GM18519 (cell line): ENCODE measurements at regions not wholly inside any gene's neighbourhood (a gene's known extent, or its start where the extent isn't known, plus 50 kb on each side); places are given as distances from the start of the nearest gene placed in this dataset.

Experiments
- ATAC-seq: cut with Tn5 transposase; IDR thresholded peaks from one replicate; pipeline ENCODE4 v1.9.1; 2021; ENCODE audit warnings: mild to moderate bottlenecking, moderate library complexity; ENCODE audit not compliant: unreplicated experiment, low FRiP score

GRCh38 chr11:26204839-26205238 is 127.1 kb upstream of the ANO3 start:
- no peak for ATAC-seq

DNA sequence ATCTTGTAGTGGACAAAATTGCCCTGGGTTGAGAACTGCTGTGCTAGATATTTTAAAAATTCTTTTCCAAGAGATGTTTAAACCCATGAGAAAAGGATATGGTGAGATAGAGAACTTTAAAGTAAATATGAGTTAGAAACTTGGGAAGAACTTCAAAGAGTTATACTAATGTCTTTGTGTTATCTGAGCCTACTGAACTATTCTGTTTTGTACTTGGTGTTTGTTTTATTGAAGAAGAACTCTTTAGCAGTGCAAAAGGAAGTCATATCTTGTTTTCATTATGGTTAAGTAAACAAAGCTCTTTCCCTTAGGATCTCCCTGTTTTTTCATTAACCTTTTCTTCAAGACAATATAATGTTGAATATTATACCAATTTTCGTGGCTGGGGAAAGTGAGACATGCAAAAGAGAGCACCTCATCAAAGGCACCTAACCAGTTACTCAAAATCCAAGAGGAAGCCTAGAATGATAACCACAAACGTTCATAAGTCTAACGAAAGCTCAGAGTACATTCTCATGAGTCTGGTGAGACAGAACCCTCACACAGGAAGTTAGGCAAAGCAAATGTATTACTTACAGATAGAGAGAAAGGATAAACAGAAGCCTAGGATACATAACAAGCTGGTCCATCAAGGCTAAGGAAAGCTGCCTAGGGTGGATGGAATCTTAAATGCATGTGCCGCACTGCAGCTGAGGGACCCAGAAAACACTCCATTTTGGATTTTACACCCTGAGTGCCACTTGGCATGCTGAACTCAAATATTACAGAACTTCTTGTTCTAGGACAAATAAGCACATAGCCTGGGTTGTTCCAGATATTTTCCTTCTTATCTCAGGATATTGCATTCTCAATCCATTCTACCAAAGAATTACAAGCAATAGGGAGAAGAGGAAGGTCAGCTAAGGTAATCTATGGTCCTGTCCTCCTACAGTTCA is 112.5 kb upstream of the ANO3 start:
- ATAC-seq, result no peak

DNA sequence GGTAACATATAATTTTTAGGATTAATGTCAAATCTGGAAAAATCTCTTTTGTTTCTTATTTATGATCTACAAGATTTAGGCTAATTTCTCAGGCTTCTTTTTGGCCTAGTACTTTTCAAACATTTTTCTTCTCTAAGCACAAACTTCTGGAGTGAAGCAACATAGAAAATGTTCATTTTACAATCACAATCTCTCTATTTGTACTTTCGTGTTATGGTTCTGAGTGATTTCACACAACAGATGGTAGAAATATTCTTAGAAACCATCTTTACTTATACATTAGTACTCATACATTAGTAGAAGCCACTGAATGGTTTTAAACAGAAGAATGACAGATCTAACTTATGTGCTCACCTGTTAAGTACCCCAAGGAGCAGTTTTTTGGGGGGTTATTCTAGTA is 106.3 kb upstream of the ANO3 start:
- ATAC-seq, result no peak

DNA sequence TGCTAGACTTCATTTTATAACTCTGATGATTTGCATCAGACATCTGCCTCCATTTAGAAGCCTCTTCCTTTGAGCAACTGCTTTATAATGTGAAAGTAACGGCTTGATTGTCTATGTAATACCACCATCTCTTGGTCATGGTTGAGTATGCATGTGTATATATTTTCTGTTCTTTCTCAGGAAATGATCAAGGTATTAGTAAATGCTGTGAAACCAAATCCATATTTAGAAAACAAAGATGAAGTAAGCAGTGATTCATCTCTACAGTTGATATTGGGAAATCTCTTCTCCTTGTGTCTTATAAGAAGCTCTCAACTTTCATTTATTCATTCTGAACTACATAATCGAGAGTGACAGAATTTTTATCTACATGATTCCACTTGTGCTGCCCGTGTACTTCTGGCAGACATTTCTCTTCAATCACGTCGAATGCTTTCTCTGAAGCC is 104.6 kb upstream of the ANO3 start:
- peak; percentile 87 for ATAC-seq

GRCh38 chr11:26227883-26228502 is 103.9 kb upstream of the ANO3 start:
- no peak for ATAC-seq

DNA sequence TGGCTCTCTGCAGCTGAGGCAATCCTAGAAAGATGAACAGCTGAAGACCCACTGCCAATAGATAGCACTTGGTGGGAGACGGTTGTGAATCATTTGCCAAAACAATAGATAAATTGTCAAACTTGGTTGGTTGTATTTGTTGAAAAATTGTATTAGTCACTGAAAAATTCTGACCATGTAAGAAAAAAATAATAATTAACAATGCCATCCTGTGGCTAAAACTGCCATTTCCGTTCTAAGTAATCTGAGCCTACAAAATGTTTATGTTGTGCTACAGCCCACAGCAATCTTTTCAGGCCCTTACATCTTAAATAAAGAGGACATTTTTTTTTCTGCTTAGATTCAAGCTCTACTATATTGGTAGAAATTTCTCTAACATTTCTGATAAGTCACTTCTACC is 103.2 kb upstream of the ANO3 start:
- ATAC-seq, result no peak

GRCh38 chr11:26229257-26229656 is 102.7 kb upstream of the ANO3 start:
- no peak for ATAC-seq

GRCh38 chr11:26229981-26230380 is 101.9 kb upstream of the ANO3 start:
- ATAC-seq, result no peak

DNA sequence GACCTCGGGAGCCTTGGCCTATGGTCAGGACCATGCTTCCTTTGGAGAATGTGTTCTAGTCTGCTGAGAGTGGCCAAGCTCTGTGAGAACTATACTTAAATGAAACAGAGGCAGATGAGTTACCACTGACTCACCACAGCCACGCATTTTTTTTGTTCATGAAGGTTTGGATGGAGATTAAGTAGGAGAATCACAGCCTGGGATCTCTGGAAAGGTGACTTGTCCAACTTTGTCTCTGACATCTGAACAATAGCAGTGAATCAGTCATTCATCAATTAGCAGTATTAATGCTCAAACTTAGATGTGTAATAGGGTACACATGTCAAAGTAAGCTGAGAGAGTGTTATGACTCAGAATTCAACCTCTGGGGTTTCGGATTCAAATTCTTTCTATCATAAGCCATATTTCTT is 100.7 kb upstream of the ANO3 start:
- ATAC-seq, result no peak

DNA sequence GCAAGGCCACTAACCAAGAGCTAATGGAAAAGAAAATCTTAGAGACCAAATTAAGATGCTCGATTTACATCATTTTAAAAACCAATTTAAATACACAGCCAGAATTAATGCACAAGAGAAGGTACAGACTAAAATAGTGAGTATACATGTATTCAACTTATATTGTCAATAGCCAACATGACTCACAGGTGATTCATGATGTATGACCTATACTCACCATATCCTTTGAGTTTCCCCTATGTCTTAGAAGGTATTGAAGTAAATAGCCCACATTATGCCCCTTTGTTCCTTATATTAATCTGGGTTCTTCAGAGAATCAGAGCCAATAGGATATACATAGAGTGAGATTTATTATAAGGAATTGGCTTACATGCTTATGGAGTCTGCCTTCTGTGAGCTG is 97.5 kb upstream of the ANO3 start:
- no peak for ATAC-seq

GRCh38 chr11:26243426-26243825 is 88.5 kb upstream of the ANO3 start:
- ATAC-seq, result no peak

DNA sequence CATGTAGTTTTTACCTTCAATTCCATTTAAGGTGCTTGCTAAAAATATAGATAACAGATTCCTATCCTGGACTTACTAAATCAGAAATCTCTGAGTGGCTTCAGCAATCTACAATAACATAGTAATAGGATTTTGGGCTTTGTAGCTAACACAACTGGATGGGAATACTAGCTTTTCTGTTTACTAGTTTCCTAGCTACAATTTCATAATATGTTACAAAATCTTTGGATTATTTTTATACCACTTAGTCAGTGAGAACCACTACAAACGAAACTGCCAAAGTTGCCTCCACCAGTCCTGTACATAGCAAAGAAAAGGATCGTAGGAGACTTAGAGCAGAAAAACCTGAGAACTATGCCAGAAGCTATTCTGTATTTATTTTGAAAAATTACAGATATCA is 87.7 kb upstream of the ANO3 start:
- no peak for ATAC-seq

- no peak for ATAC-seq
Measured at GRCh38 chr11:26245046-26245445, 86.9 kb upstream of the ANO3 start.

GRCh38 chr11:26247340-26247739 is 84.6 kb upstream of the ANO3 start:
- ATAC-seq, result no peak

DNA sequence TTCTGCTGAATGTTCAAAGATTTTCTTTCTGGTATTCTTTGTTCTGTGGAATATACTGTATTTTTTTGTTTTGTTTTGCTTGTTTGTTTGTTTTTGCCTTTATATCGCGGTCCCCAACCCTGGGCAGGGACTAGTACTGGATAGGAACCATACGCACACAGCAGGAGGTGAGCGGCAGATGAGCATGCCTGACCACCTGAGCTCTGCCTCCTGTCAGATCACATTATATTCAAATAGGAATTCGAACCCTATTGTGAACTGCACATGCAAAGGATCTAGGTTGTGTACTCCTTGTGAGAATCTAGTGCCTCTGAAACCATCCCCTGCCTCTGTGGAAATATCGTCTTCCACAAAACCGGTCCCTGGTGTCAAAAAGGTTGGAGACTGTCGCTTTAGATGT is 83.3 kb upstream of the ANO3 start:
- no peak for ATAC-seq

DNA sequence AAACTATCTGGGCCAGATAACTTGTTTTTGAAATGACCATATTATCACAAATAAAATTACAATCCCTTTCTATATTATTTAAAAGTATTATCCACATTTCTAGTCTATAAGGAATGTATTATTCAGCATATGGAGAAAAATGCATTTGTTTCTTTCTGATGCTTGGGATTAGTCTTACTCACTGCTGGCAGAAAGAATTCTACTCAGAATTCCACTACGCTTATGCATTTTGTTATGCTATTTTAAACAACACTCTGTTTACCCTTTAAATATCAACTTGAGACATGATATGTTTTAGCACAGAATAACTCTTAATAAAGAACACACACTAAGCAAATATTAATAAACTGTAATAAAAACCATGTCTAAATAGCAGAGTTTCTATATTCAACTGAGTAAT is 77.6 kb upstream of the ANO3 start:
- no peak for ATAC-seq

DNA sequence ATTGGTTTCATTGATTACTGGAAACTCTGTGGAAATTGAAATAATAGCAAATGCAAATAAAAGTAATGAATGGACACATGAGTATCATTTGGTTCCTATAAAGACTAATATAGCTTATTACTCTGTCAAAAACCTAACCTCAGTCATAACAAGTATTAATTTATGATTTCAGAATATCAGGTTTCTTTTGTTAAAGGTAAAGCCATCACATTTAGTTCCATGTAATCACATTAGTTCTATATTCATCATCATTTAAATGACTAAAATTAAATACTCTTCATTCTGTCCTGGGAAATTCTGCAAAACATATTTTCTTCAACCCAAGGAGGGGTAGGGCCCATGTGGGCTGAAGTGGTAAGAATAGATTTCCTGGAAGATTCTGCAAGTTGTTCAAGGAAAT is 68.2 kb upstream of the ANO3 start:
- no peak for ATAC-seq

- ATAC-seq, result no peak
Measured at GRCh38 chr11:26264266-26264665, 67.7 kb upstream of the ANO3 start.

GRCh38 chr11:26268980-26269660 is 62.8 kb upstream of the ANO3 start:
- no peak for ATAC-seq

DNA sequence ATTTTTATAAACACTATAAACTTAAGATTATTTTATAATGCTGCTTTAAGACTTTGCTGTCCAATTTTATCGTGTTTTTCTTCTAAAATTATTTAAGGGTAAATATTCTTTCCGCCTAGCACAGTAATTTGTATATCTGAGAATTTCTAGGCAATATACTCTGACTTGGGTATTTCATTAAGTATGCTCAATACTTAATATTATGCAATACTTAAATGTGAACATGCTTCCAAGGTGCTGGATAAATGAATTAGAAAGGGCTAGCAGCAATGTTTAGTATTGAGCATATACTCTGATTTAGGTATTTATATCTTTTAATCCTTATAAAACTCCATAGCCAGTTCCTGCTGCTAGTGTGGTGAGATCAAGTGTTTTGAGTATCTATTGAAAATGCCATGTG is 60.3 kb upstream of the ANO3 start:
- no peak for ATAC-seq

DNA sequence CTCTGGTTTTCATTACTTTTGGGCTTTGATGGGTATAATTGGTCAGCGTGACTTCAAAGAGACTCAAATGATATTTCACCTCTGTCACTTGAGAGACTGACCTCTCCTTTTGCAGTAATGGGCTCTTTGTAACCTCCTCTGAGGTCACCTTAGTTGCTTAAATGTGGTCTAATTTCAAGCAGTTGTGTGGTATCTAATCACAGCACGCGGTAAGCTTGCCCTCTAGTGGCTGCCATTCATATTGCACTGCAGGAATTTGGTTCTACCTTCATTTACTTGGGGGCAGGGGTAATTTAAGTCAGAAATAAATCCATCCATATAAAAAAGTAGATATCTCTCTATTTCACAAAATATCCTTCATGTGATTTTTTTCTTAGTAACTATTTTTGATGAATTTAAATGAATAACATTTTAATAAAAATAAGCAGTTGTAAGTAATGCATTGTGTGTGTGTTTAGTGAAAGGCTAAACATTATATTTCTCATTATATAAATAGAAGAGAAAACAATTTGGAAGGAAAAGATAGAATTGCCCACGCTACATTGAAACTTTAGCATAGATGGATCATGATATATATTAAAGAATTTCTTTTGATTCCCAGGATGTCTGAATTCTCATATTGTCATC is 55.0 kb upstream of the ANO3 start:
- ATAC-seq, result peak; percentile 85
